ENCODE measurements at regions not wholly inside any gene's neighbourhood (a gene's known extent, or its start where the extent isn't known, plus 50 kb on each side); places are given as distances from the start of the nearest gene placed in this dataset.

- Mint-ChIP-seq H3K4me1 (no peaks in the 10 kb centered on the region), H3K27me3 (peaks cover 22% of the 10 kb centered on the region), H3K9me3 (ENCODE audit: insufficient read depth) (peaks cover 4% of the 10 kb centered on the region), H3K27ac (no peak overlapping the region), H3K4me3 (no peak overlapping the region)
- TF ChIP-seq EZH2 (IDR thresholded peaks at IDR 0.05; ENCODE audit: borderline replicate concordance, insufficient read depth, low read depth, low read length, poor library complexity, severe bottlenecking): no peak
- TF ChIP-seq CTCF (IDR thresholded peaks at IDR 0.05): no peak
- H3K27ac ChIP-seq (ENCODE audit: low read length in 2 of 2): no peak overlapping the region
- WGBS (ENCODE audit: insufficient coverage): 100% methylated on average over 1 of the region's 4 CpGs
- no peaks in the 10 kb centered on the region for H3K9me3 ChIP-seq (ENCODE audit: control extremely low read depth in 1 of 3, control insufficient read depth in 2 of 3, insufficient read depth in 1 of 3, low read length in 2 of 3)
- H3K4me3 ChIP-seq (ENCODE audit: control extremely low read depth in 1 of 5, extremely low read depth in 1 of 5, insufficient read depth in 1 of 5, low read depth in 2 of 5, low read length in 4 of 5): no peak overlapping the region
- DNase-seq (no peak), ATAC-seq (ENCODE audit: low read depth) (no peak)
- H4K20me1 ChIP-seq (ENCODE audit: control insufficient read depth, insufficient read depth, low read length, poor library complexity, severe bottlenecking): no peaks in the 10 kb centered on the region
- peaks cover 0 to 4% (median 0%) of the 10 kb centered on the region in 4 experiments for H3K27me3 ChIP-seq (replicated peaks in 1 of 4; ENCODE audit: control extremely low read depth in 1 of 4, control insufficient read depth in 3 of 4, insufficient read depth in 4 of 4, low read length in 3 of 4)
- no peak overlapping the region for H3K9ac ChIP-seq (ENCODE audit: low read length)
- H3K4me1 ChIP-seq (ENCODE audit: control insufficient read depth in 2 of 2, insufficient read depth in 2 of 2, low read length in 2 of 2): no peaks in the 10 kb centered on the region
- intact Hi-C loops (cut with micrococcal nuclease): no loop called here
- no peak overlapping the region for H3K4me2 ChIP-seq (replicated peaks; ENCODE audit: low read depth, low read length, poor library complexity, severe bottlenecking)
- H2AFZ ChIP-seq (ENCODE audit: insufficient read depth, low read depth, low read length, poor library complexity, severe bottlenecking): no peak overlapping the region
- POLR2A ChIA-PET: no interaction called here
- no peaks in the 10 kb centered on the region for H3K79me2 ChIP-seq (ENCODE audit: control insufficient read depth, insufficient read depth, low read length)
- H3K36me3 ChIP-seq (replicated peaks in 1 of 2; ENCODE audit: control extremely low read depth in 1 of 2, control insufficient read depth in 1 of 2, extremely low read depth in 1 of 2, insufficient read depth in 2 of 2, low read length in 1 of 2): no peaks in the 10 kb centered on the region
- CTCF ChIA-PET: interaction anchor here (0.9 kb wide), 1 partner anchor 19 kb away, joined by 3 read pairs; no protein-coding TSS in a partner anchor
These were observed 144.1 kb upstream of the GALNT15 start for GRCh38 chr3:16030342-16030741.

GRCh38 chr3:16031434-16031833, 143.0 kb upstream of the GALNT15 start:
- peaks cover 29% of the 10 kb centered on the region for H3K27me3 Mint-ChIP-seq
- WGBS (ENCODE audit: insufficient coverage): 100% methylated on average over 2 of the region's 2 CpGs
- H3K9ac ChIP-seq (ENCODE audit: low read length): no peak overlapping the region
- H3K27ac ChIP-seq (ENCODE audit: low read length in 2 of 2): no peak overlapping the region
- no peak overlapping the region for H3K4me3 ChIP-seq (ENCODE audit: control extremely low read depth in 1 of 5, extremely low read depth in 1 of 5, insufficient read depth in 1 of 5, low read depth in 2 of 5, low read length in 4 of 5)
- no peak overlapping the region for H3K4me3 Mint-ChIP-seq
- H4K20me1 ChIP-seq (ENCODE audit: control insufficient read depth, insufficient read depth, low read length, poor library complexity, severe bottlenecking): no peaks in the 10 kb centered on the region
- ChIA-PET CTCF (interaction anchor here (0.9 kb wide), 1 partner anchor 18 kb away, joined by 3 read pairs; no protein-coding TSS in a partner anchor), POLR2A (no interaction called here)
- TF ChIP-seq EZH2 (IDR thresholded peaks at IDR 0.05; ENCODE audit: borderline replicate concordance, insufficient read depth, low read depth, low read length, poor library complexity, severe bottlenecking) (no peak), CTCF (IDR thresholded peaks at IDR 0.05) (no peak)
- no peaks in the 10 kb centered on the region for H3K79me2 ChIP-seq (ENCODE audit: control insufficient read depth, insufficient read depth, low read length)
- no peak overlapping the region for H3K27ac Mint-ChIP-seq
- H3K9me3 Mint-ChIP-seq (ENCODE audit: insufficient read depth): peaks cover 4% of the 10 kb centered on the region
- H3K36me3 ChIP-seq (replicated peaks in 1 of 2; ENCODE audit: control extremely low read depth in 1 of 2, control insufficient read depth in 1 of 2, extremely low read depth in 1 of 2, insufficient read depth in 2 of 2, low read length in 1 of 2): no peaks in the 10 kb centered on the region
- DNase-seq (no peak), ATAC-seq (ENCODE audit: low read depth) (no peak)
- no peaks in the 10 kb centered on the region for H3K4me1 Mint-ChIP-seq
- no peaks in the 10 kb centered on the region for H3K4me1 ChIP-seq (ENCODE audit: control insufficient read depth in 2 of 2, insufficient read depth in 2 of 2, low read length in 2 of 2)
- H2AFZ ChIP-seq (ENCODE audit: insufficient read depth, low read depth, low read length, poor library complexity, severe bottlenecking): no peak overlapping the region
- H3K4me2 ChIP-seq (replicated peaks; ENCODE audit: low read depth, low read length, poor library complexity, severe bottlenecking): no peak overlapping the region
- H3K27me3 ChIP-seq (replicated peaks in 1 of 4; ENCODE audit: control extremely low read depth in 1 of 4, control insufficient read depth in 3 of 4, insufficient read depth in 4 of 4, low read length in 3 of 4): peaks cover 0 to 4% (median 0%) of the 10 kb centered on the region in 4 experiments
- H3K9me3 ChIP-seq (ENCODE audit: control extremely low read depth in 1 of 3, control insufficient read depth in 2 of 3, insufficient read depth in 1 of 3, low read length in 2 of 3): no peaks in the 10 kb centered on the region
- intact Hi-C loops (cut with micrococcal nuclease): no loop called here
